GM18502 (cell line): ENCODE measurements at regions not wholly inside any gene's neighbourhood (a gene's known extent, or its start where the extent isn't known, plus 50 kb on each side); places are given as distances from the start of the nearest gene placed in this dataset.
A peak's percentile ranks its signal among the peaks of the same experiment; 100 is the strongest.
"Not testable (repeated sequence)": the region's sequence is repeated elsewhere in the genome, so short reads cannot be mapped to it uniquely, and the experiment has no call there.

Experiments used
- ATAC-seq: cut with Tn5 transposase; IDR thresholded peaks from one replicate; pipeline ENCODE4 v1.9.1; 2021; ENCODE audit warnings: mild to moderate bottlenecking; ENCODE audit not compliant: unreplicated experiment, poor library complexity

DNA sequence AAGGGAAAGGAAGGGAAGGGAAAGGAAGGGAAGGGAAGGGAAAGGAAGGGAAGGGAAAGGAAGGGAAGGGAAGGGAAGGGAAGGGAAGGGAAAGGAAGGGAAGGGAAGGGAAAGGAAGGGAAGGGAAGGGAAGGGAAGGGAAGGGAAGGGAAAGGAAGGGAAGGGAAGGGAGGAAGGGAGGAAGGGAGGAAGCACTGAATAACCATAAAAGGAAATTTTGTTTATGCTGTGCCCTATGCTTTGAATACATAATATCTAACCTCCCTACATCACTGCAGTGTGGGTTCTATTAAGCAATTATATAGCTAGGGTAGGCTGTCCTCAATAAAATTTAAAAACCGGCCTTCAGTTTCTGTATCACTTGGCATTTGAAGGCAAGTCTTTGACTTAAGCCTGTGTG lies 346.6 kb downstream of the SLC7A11 start:
- not testable (repeated sequence) for ATAC-seq

DNA sequence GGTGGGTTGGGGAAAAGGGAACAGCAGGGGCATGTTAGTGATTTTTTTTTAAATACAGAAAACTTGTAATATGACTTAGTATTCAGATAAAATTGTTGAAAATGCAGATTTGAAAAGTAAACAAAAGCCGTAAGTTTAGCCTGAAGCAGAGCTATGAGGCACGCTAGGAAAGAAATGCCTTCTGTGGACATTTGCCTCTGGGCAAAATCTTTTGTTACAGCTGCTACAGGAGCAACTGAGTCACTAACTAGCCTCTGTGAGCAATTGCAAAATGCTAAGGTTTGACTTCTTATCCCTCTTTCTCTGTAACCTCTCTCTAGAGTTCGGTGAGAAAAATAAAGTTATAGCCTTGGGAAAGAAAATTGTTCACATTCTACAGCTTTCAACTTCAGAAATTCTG lies 350.0 kb downstream of the SLC7A11 start:
- ATAC-seq, result no peak

DNA sequence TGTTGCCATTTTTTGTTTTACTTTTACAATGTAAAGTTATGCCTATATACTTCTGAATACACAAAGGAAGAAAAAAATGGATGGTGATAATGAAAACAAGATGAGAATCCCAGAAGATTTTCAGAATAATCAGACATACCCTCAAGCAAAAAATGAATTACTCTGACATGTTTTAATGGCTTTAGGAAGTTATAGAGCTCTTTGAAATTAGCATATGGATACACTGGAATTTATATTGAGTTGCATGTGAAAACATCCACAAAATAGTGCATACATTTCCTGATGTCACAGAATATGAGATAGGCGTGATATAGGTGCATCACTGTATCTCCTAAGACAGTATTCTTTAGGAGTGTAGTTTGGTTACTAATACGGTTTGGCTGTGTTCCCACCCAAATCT lies 351.3 kb downstream of the SLC7A11 start:
- ATAC-seq, result no peak

DNA sequence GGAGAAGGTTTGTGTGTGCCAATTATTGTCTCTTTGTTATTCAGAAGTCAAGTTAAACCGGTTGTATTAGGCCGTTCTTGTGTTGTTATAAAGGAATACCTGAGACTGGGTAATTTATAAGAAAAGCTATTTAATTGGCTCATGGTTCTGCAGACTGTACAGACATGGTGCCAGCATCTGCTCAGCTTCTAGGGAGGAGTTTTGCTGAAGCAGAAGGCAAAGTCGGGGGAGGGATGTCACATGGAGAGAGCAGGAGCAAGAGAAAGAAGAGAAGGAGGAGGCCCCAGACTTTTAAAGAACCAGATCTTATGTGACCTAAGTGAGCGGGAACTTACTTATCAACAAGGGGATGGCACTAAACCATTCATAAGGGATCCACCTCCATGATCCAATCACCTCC lies 349.3 kb upstream of the PCDH18 start:
- ATAC-seq, result no peak

DNA sequence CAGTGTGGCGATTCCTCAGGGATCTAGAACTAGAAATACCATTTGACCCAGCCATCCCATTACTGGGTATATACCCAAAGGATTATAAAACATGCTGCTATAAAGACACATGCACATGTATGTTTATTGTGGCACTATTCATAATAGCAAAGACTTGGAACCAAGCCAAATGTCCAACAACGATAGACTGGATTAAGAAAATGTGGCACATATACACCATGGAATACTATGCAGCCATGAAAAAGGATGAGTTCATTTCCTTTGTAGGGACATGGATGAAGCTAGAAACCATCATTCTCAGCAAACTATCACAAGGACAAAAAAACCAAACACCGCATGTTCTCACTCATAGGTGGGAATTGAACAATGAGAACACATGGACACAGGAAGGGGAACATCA lies 335.8 kb upstream of the PCDH18 start:
- not testable (repeated sequence) for ATAC-seq

DNA sequence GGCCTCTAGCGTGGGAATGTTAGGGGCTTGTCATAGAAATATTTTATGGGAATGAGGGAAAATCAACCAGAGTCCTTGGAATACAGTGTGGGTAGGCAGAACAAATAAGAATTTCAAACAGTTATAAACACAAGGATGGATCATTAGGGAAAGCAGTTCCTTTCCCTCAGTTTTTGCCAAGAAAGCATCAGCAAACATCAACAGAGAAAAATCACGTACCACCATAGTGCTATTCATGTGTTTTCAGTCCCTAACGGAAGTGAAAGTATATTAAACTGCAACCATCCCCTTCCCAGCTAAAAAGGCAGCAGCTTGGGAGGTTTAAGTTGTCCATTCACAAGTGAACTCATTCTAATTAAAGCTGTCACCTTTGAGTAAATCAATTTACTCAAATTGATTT lies 334.4 kb upstream of the PCDH18 start:
- no peak for ATAC-seq

DNA sequence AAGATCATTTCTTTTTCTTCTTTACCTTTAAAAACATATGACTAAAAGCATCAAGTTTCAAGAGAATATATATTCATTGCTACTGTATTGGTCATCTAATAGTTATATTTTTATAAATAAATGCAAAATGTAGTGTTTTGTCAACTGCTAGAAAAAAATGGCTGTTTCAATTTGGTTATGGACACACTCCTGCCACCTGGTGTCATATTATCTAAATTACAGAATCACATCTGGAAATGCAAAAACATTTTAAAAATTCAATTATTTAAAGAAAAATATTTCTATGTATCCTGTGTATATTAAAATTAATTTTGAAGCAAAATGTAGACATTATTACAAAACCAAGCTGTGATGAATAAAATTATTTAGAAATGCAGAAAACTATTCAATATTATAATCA lies 329.4 kb upstream of the PCDH18 start:
- ATAC-seq, result no peak

DNA sequence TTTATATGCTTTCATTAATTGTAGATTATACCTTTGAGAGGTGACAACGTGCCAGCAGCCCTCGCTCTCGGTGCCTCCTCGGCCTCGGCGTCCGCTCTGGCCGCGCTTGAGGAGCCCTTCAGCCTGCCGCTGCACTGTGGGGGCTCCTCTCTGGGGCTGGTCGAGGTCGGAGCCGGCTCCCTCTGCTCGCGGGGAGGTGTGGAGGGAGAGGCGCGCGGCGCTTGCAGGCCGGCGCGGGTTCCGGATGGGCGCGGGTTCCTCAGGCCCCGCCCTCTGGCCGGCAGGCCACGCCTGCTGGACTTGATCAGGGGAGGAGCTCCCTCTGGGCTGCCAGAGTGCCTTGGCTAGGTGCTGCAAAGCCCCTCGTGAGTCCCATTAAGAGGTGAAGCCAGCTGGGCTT lies 321.1 kb upstream of the PCDH18 start:
- no peak for ATAC-seq

DNA sequence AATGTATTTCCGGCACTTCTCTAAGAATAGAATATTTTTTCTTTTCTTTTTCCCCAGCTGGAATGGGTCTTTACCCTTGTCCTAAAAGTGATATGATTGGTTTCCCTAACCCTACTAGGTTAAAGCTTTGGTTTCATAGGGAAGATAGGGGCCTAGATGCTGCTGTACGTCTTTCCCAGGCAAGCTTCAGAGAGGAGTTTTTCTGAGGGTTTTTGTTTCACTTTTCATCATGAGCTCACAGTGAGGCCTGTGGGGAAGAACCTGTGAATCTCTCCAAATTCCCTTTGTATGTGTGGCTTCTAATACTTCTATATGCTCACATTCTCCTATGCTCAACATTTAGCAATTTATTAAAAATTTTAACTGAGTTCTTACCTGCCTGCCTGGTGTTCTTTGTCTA lies 320.0 kb upstream of the PCDH18 start:
- no peak for ATAC-seq

DNA sequence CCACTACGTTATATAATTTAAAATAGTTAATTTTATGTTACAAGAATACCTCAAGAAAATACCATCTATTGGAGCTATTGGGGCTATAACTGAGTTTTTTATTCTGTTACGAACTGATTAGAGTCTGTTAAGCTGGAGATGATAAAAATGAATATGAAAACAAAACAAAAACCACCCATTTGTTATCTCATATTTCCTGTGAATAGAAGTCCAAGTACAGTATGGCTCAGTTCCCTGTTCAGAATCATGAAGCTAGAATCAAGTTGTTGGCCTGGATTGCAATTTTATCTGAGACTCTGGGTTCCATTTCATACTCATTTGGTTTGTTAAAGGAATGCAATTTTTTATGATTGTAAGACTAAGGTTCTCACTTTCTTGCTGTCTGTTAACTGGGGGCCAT lies 319.1 kb upstream of the PCDH18 start:
- no peak for ATAC-seq

DNA sequence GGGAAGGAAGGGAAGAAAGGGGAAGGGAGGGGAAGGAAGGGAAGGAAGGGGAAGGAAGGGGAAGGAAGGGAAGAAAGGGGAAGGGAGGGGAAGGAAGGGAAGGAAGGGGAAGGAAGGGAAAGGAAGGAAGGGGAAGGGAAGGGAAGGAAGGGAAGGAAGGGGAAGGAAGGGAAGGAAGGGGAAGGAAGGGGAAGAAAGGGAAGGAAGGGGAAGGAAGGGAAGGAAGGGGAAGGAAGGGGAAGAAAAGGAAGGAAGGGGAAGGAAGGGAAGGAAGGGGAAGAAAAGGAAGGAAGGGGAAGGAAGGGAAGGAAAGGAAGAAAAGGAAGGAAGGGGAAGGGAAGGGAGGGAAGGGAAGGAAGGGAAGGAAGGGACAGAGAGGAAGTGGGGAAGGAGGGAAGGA lies 295.7 kb upstream of the PCDH18 start:
- ATAC-seq, result not testable (repeated sequence)

DNA sequence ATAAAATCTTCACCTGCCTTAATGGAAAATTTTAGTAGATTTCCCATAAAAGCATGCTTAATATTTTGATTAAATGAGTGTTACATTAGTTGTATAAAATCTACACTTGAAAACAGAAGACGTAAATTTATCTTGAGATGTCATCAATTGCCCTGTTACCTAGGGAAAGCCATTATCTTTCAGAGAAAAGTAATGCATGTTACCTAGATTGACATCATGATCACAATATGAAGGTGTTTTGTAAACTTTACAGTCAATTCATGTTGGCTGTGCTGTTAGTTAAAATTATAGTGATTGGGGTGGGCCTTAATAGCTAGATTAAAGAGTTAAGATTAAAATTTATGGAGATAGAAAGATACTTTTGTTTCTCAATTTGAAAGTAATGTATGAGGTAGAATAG lies 293.2 kb upstream of the PCDH18 start:
- ATAC-seq, result no peak

DNA sequence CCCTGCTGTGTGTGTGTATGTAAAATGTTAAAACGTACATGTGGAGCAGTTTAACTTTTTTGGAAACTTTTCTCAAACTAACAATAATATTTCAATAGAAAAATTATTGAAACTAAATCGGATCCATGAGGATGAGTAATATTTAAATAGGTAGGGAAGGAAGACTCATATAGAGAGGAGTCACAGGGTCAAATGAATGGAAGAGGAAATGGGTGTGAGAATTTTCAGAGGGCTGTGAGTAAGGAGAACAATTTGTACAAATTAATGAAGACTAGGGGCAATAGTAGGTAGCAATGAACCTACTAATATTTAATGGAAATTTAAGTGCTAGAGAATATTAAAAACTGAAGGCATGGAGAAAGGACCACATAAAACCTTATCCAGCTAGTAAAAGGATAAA lies 290.7 kb upstream of the PCDH18 start:
- no peak for ATAC-seq

DNA sequence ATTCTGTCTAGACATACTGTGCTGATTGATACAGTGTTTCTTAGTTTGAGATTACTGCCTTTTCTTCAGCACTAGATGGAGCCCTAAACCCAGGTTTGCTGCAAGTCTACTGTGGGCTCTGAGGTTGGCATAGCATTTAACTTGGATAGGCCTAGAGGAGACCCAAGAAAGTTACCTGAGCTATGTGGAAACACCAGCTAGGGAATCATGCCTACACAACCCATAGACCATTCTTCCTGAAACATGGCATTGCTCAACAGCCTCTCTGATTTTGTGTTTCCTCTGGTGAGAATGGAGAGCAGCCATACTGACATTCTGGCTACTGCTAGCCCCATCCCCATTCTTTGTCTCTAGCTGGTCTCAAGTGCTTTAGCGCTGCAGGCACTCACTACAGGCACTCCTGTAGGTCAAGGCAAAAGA lies 287.7 kb upstream of the PCDH18 start:
- peak; percentile 94 for ATAC-seq

DNA sequence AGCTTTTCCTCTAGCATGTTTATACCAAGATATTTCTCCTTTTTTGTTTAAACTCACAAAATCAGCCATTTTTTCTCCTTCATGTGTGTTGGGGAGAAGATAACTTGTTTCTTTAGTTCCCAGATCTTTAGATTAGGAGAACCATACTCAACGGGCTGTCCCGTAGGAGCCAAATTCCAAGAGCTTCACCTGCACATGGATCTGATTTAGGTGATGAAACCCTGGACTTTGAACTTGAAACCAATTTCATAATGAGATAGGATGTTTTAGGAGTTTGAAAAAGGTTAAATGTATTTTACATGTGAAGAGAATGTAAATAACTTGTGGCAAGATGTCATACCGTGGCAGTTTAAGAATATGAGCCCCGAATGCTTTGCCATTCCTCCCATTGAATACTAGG lies 280.0 kb upstream of the PCDH18 start:
- ATAC-seq, result no peak

DNA sequence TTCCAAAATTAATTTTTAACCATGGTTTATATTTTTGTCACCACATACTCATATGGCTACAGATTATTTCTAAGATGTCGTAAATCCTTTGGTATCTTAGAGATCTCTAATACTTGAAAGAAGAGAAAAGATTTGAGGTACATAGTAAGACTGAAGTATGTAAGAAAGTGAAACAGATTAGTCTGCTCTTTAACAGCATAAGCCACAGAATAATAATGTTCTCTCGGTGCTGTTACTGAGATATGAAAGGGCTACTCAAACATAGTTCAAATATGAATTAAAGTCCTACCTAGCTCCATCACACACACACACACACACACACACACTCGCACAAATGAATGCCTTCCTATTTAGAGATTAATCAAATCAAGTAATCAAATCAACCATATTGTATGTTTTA lies 274.1 kb upstream of the PCDH18 start:
- ATAC-seq, result no peak

DNA sequence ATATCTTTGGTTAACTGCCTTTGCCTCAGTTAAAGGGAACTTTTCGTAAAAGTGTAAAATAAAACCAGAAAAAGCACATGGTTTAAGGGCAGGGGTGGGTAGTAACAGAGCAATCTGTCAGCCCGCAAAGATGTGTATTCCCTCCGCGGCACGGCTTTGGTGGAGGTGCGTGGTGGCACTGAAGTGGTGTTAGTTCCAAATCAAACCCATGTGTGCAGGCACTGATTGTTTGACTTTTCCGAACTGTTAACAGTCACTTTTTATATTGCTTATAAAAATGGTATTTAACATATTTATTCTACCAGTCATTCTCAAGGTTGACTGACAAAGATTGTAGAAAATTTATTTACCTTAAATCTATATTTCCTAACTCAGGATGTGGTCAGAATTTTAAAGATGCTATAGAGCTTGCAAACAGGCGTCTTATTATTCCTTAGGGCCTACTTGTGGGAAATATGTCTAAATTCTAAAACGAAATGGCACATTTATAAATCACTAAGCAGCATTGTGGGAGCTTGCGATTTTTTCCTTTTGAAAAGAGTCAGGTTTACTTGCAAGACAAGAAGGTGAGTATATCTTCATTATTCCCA lies 272.7 kb upstream of the PCDH18 start:
- no peak for ATAC-seq

DNA sequence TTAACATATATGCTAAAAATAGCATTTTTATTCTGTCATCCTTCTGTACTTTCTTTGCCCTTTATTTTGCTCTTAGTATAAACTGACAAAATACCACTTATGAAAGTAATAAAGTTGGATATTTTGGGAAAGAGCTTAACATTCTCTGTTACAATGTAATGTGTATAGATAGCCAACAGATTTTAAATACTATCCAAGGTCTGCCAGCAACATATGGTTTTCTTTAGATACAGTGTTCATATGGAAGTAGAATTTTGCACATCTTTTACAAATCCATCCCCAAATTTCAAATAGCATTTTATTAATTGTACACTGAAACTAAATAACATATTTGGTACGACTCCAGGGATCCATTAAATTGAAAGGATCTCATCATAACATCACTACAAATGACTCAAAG lies 268.6 kb upstream of the PCDH18 start:
- no peak for ATAC-seq

DNA sequence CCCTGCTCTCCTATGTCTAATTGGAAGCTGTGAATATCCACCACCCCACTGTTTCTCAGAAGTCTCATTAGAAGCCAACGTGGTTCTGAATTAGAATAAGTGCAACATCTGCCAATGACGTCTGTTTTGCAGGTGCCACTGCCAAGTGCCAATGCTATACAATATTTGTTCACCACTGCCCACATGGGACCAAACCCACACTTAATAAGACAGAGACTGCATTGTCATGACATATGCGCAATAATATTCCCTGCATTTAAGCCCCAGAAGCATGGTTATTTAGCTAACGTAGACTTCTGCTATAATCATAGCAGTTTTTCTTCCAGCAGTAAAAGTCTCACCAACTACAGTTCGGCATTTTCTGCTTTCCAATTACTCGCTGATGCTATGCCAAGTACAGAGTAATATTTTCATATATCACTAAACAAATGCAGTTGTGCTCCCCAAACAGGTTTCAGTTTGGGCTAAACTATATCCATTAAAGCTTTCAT lies 262.5 kb upstream of the PCDH18 start:
- ATAC-seq, result no peak

DNA sequence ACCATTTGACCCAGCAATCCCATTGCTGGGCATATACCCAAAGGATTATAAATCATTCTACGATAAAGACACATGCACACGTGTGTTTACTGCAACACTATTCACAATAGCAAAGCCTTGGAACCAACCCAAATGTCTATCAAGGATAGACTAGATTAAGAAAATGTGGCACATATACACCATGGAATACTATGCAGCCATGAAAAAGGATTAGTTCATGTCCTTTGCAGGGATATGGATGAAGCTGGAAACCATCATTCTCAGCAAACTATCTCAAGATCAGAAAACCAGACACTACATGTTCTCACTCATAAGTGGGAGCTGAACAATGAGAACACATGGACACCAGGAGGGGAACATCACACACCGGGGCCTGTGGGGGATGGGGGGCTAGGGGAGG lies 257.0 kb upstream of the PCDH18 start:
- not testable (repeated sequence) for ATAC-seq

DNA sequence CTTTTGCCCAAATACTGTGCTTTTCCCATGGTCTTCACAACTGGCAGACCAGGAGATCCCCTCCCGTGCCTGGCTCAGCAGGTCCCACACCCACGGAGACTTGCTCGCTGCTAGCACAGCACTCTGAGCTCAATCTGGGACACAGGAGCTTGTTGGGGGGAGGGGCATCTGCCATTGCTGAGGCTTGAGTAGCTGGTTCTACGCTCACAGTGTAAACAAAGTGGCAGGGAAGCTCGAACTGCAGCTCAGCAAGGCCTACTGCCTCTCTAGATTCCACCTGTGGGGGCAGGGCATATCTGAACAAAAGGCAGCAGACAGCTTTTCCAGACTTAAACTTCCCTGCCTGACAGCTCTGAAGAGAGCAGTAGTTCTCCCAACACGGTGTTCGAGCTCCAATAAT lies 251.6 kb upstream of the PCDH18 start:
- ATAC-seq, result not testable (repeated sequence)

DNA sequence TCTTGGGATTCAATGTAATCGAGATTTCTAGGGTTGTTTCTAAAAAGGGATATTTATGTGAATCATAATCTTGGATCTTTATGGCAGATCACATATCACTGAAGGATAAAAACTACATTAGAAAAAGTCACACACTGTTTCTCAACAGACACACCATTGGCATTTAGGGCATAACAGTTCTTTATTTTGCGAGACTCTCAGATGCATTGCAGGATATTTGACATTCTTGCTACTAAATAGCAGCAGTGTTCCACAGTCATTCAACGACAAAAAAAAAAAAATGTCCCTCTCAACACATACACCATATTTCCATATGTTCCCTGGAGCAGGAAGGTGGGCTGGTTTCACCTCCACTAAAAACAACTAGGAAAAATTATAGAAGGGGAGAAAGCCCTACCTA lies 243.4 kb upstream of the PCDH18 start:
- ATAC-seq, result no peak

DNA sequence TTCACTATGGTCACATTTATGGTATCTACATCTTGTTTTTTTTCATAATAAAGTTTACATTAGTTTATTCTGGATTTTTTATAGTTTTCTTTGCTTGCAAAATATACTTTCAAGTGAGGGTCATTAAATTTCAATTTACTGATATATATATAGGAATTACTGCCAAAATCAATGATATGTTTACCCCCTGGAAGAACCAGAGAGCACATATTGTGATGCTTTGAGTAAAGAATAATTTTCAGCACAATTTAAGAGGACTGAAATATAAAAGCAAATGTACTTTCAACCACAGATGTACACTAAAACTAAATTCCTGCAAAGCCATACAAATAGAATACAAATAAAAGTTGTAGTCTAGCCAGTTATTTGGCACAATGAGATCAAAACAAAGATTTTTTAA lies 242.2 kb upstream of the PCDH18 start:
- no peak for ATAC-seq
